Neural progenitor cell (in vitro differentiated cells): ENCODE measurements at regions not wholly inside any gene's neighbourhood (a gene's known extent, or its start where the extent isn't known, plus 50 kb on each side); places are given as distances from the start of the nearest gene placed in this dataset.

Source experiments
- DNase-seq: peaks from one replicate; pipeline ENCODE4 v3.0.0-alpha.2; 2016; ENCODE audit warnings: low spot score
- H2AFZ ChIP-seq: fragments of 200-600 bp; sonication (generic); replicated peaks from 2 replicates; pipeline ENCODE4 v1.6.1; 2016; ENCODE audit warnings: antibody characterized with exemption
- H3F3A ChIP-seq: fragments of 200-600 bp; sonication (generic); 2 replicates; pipeline ENCODE4 v1.6.1; 2016; ENCODE audit warnings: antibody characterized with exemption, low read depth
- H3K27ac ChIP-seq: fragments of 200-600 bp; sonication (generic); 2 replicates; pipeline ENCODE4 v1.5.1; 2016; ENCODE audit warnings: mild to moderate bottlenecking
- H3K27me3 ChIP-seq: fragments of 200-600 bp; sonication (generic); 2 replicates; pipeline ENCODE4 v1.6.1; 2016; ENCODE audit warnings: mild to moderate bottlenecking, moderate library complexity
- H3K36me3 ChIP-seq: fragments of 200-600 bp; sonication (generic); 2 replicates; pipeline ENCODE4 v1.5.1; 2016
- H3K4me1 ChIP-seq: fragments of 200-600 bp; sonication (generic); 2 replicates; pipeline ENCODE4 v1.6.1; 2016; ENCODE audit warnings: mixed run types
- H3K4me2 ChIP-seq: fragments of 200-600 bp; sonication (generic); 2 replicates; pipeline ENCODE4 v1.6.1; 2016
- H3K4me3 ChIP-seq: fragments of 200-600 bp; sonication (generic); 2 replicates; pipeline ENCODE4 v1.5.1; 2016
- H3K79me2 ChIP-seq: fragments of 200-600 bp; sonication (generic); 2 replicates; pipeline ENCODE4 v1.6.1; 2016; ENCODE audit warnings: low read depth
- H3K9ac ChIP-seq: fragments of 200-600 bp; sonication (generic); 2 replicates; pipeline ENCODE4 v1.6.1; 2016
- H3K9me3 ChIP-seq: fragments of 200-600 bp; sonication (generic); 2 replicates; pipeline ENCODE4 v1.5.1; 2016; ENCODE audit warnings: low read depth
- H4K20me1 ChIP-seq: fragments of 200-600 bp; sonication (generic); 2 replicates; pipeline ENCODE4 v1.6.1; 2016; ENCODE audit warnings: low read depth
- H3K27ac Mint-ChIP-seq: 3 replicates; pipeline ENCODE4 v1.8.0; 2021; ENCODE audit warnings: mixed read lengths
- H3K27me3 Mint-ChIP-seq: 2 replicates; pipeline ENCODE4 v1.8.0; 2022; ENCODE audit warnings: low read depth, mild to moderate bottlenecking, inconsistent platforms, moderate library complexity, mixed read lengths; ENCODE audit not compliant: insufficient read depth
- H3K36me3 Mint-ChIP-seq: 3 replicates; pipeline ENCODE4 v1.8.0; 2021; ENCODE audit warnings: mixed read lengths
- H3K4me1 Mint-ChIP-seq: 3 replicates; pipeline ENCODE4 v1.8.0; 2021; ENCODE audit warnings: mixed read lengths
- H3K4me3 Mint-ChIP-seq: 3 replicates; pipeline ENCODE4 v1.8.0; 2021; ENCODE audit warnings: mild to moderate bottlenecking, moderate library complexity, mixed read lengths
- H3K9me3 Mint-ChIP-seq: 3 replicates; pipeline ENCODE4 v1.8.0; 2020; ENCODE audit warnings: mixed read lengths
- CTCF ChIP-seq: fragments of 200-600 bp; sonication (generic); IDR thresholded peaks from 2 replicates; pipeline ENCODE4 v1.5.1; 2017; ENCODE audit warnings: antibody characterized with exemption, mild to moderate bottlenecking
- EZH2 ChIP-seq: fragments of 200-600 bp; sonication (generic); IDR thresholded peaks from 2 replicates; pipeline ENCODE4 v1.6.1; 2017; ENCODE audit warnings: antibody characterized with exemption, mild to moderate bottlenecking, moderate library complexity
- EZH2phosphoT487 ChIP-seq: fragments of 200-600 bp; sonication (generic); IDR thresholded peaks from 2 replicates; pipeline ENCODE4 v1.6.1; 2017; ENCODE audit warnings: antibody characterized with exemption

DNA sequence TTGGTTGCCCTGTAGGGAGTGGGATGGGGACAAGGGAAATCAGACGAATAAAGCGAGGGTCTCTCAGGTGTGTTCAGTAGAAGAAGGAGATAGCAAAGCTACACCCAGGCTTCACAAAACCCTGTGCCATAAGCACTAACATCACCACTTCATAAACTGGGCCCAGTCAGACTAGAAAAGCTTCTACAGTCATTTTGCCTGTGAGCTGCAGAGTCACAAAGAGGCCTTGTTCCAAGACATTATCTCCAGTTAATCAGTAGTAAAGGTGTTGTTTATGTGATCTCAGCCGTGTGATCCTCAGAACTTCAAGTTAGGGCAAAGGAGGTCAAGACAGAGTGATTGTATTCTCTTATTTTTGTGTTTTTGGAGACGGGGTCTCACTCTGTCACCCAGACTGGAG is 148.0 kb downstream of the GALR1 start:
- no peak for DNase-seq
- no peak overlapping the region for H3K4me3 ChIP-seq
- no peaks in the 10 kb centered on the region for H4K20me1 ChIP-seq
- H3K4me1 ChIP-seq: no peaks in the 10 kb centered on the region
- H3F3A ChIP-seq: no peaks in the 10 kb centered on the region
- no peak overlapping the region for H3K4me2 ChIP-seq
- peaks cover 3% of the 10 kb centered on the region for H3K27me3 Mint-ChIP-seq
- H3K36me3 Mint-ChIP-seq: no peaks in the 10 kb centered on the region
- no peaks in the 10 kb centered on the region for H3K79me2 ChIP-seq
- no peak overlapping the region for H3K9ac ChIP-seq
- H3K4me3 Mint-ChIP-seq: no peak overlapping the region
- H3K4me1 Mint-ChIP-seq: peaks cover 2% of the 10 kb centered on the region
- no peaks in the 10 kb centered on the region for H3K9me3 Mint-ChIP-seq
- H3K9me3 ChIP-seq: no peaks in the 10 kb centered on the region
- no peaks in the 10 kb centered on the region for H3K27me3 ChIP-seq
- H3K27ac ChIP-seq: no peak overlapping the region
- H3K27ac Mint-ChIP-seq: no peak overlapping the region
- H2AFZ ChIP-seq: no peak overlapping the region
- no peak for TF ChIP-seq CTCF
- TF ChIP-seq EZH2: no peak
- no peak for TF ChIP-seq EZH2phosphoT487
- H3K36me3 ChIP-seq: no peaks in the 10 kb centered on the region

- Mint-ChIP-seq H3K36me3 (no peaks in the 10 kb centered on the region), H3K27ac (no peak overlapping the region), H3K27me3 (no peaks in the 10 kb centered on the region), H3K4me3 (no peak overlapping the region), H3K4me1 (peaks cover 2% of the 10 kb centered on the region), H3K9me3 (no peaks in the 10 kb centered on the region)
- H3F3A ChIP-seq: no peaks in the 10 kb centered on the region
- H3K9me3 ChIP-seq: no peaks in the 10 kb centered on the region
- no peaks in the 10 kb centered on the region for H3K4me1 ChIP-seq
- H3K4me3 ChIP-seq: no peak overlapping the region
- TF ChIP-seq EZH2: no peak
- no peak for TF ChIP-seq EZH2phosphoT487
- TF ChIP-seq CTCF: no peak
- no peak overlapping the region for H3K27ac ChIP-seq
- no peaks in the 10 kb centered on the region for H3K79me2 ChIP-seq
- H3K4me2 ChIP-seq: no peak overlapping the region
- no peak overlapping the region for H3K9ac ChIP-seq
- H2AFZ ChIP-seq: no peak overlapping the region
- H3K27me3 ChIP-seq: no peaks in the 10 kb centered on the region
- DNase-seq: no peak
- H4K20me1 ChIP-seq: no peaks in the 10 kb centered on the region
- no peaks in the 10 kb centered on the region for H3K36me3 ChIP-seq
These were observed 150.9 kb downstream of the GALR1 start for GRCh38 chr18:77400561-77400960.

DNA sequence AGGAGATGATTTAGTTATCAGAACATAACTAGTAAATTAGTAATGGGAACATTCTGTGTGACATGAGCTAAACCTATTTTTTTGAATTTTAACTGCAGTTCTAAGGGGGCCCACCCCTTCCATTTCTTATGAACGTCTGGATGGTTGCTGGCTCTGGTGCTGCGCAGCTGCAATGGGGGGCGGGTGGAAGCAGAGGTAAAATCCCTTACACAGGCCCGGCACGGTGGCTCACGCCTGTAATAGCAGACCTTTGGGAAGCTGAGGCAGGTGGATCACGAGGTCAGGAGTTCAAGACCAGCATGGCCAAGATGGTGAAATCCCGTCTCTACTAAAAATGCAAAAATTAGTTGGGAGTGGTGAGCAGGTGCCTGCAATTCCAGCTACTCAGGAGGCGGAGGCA is 151.5 kb downstream of the GALR1 start:
- Histone ChIP-seq H3K27ac (no peak overlapping the region), H3K4me3 (no peak overlapping the region), H3K4me1 (no peaks in the 10 kb centered on the region), H4K20me1 (no peaks in the 10 kb centered on the region), H3K4me2 (no peak overlapping the region), H3K27me3 (no peaks in the 10 kb centered on the region), H2AFZ (no peak overlapping the region), H3K9ac (no peak overlapping the region), H3F3A (no peaks in the 10 kb centered on the region), H3K36me3 (no peaks in the 10 kb centered on the region), H3K9me3 (no peaks in the 10 kb centered on the region), H3K79me2 (no peaks in the 10 kb centered on the region)
- H3K9me3 Mint-ChIP-seq: no peaks in the 10 kb centered on the region
- no peaks in the 10 kb centered on the region for H3K27me3 Mint-ChIP-seq
- DNase-seq: no peak
- H3K4me3 Mint-ChIP-seq: no peak overlapping the region
- H3K36me3 Mint-ChIP-seq: no peaks in the 10 kb centered on the region
- no peak for TF ChIP-seq CTCF
- TF ChIP-seq EZH2: no peak
- no peak for TF ChIP-seq EZH2phosphoT487
- H3K27ac Mint-ChIP-seq: no peak overlapping the region
- peaks cover 2% of the 10 kb centered on the region for H3K4me1 Mint-ChIP-seq
